Transverse colon (tissue), 4 donors: ENCODE measurements at regions not wholly inside any gene's neighbourhood (a gene's known extent, or its start where the extent isn't known, plus 50 kb on each side); places are given as distances from the start of the nearest gene placed in this dataset.

Experiments used
- EP300 ChIP-seq: sonication (generic); formaldehyde crosslinking; IDR thresholded peaks from one replicate; pipeline ENCODE4 v1.6.1; 2017; ENCODE audit warnings: antibody characterized with exemption, low read depth
- POLR2A ChIP-seq: fragments of 450-650 bp; IDR thresholded peaks from one replicate; pipeline ENCODE4 v1.6.1; 2016; ENCODE audit warnings: antibody characterized with exemption, mild to moderate bottlenecking, moderate library complexity
- POLR2AphosphoS5 ChIP-seq, 3 donors: sonication (generic); formaldehyde crosslinking; IDR thresholded peaks; one replicate each; pipeline ENCODE4 v1.6.1; 2016; ENCODE audit warnings: antibody characterized with exemption in 3 of 3
- TF ChIP-seq, protein P1 (sequence below), 5 experiments: fragments of 200-600 bp in 3 of 5; fragments of 450-650 bp in 2 of 5; sonication (generic) in 3 of 5; IDR thresholded peaks; 1 replicate in 2 of 5; 2 replicates in 3 of 5; pipeline ENCODE4 v1.5.1; 2016 to 2017; ENCODE audit warnings: antibody characterized with exemption in 5 of 5, inconsistent platforms in 3 of 5, mild to moderate bottlenecking in 2 of 5, moderate library complexity in 1 of 5

DNA sequence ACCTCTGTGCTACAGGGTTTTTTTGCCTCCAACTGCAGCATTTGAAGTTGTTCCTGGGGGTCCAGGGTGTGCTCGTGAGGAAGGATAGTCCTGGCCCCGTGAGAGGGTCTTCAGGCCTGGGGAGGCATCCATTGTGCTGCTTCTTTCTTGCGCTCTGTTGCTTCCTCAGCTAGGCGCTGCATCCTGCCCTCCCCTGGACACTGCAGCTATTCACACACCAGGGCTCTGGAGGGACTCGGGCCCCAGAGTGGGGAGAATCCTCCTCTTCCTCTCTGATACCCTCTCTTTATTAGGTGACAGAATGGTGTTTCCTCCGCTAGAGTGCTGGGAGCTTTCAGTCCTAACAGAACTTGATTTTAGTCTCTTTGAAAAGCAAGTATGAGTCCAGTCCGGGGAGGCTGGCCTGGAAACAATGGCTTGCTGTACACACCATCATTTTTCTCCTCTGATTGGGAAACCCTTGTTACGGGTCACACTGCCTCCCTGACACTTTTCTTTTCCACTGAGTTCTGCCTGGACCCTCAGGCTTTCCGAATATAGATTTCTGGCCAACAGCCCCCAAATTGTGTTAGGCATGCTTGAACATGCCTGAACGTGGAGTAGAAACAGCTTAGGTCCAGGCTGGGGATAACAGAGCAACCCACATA is 81.4 kb upstream of the ELAC2 start:
- TF ChIP-seq, protein P1, sequence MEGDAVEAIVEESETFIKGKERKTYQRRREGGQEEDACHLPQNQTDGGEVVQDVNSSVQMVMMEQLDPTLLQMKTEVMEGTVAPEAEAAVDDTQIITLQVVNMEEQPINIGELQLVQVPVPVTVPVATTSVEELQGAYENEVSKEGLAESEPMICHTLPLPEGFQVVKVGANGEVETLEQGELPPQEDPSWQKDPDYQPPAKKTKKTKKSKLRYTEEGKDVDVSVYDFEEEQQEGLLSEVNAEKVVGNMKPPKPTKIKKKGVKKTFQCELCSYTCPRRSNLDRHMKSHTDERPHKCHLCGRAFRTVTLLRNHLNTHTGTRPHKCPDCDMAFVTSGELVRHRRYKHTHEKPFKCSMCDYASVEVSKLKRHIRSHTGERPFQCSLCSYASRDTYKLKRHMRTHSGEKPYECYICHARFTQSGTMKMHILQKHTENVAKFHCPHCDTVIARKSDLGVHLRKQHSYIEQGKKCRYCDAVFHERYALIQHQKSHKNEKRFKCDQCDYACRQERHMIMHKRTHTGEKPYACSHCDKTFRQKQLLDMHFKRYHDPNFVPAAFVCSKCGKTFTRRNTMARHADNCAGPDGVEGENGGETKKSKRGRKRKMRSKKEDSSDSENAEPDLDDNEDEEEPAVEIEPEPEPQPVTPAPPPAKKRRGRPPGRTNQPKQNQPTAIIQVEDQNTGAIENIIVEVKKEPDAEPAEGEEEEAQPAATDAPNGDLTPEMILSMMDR (IDR thresholded peaks at IDR 0.05) = no peak
- TF ChIP-seq POLR2A (no peak), EP300 (no peak), POLR2AphosphoS5 (IDR thresholded peaks at IDR 0.05) (no peak)
